ENCODE measurements at regions not wholly inside any gene's neighbourhood (a gene's known extent, or its start where the extent isn't known, plus 50 kb on each side); places are given as distances from the start of the nearest gene placed in this dataset.
A peak's percentile ranks its signal among the peaks of the same experiment; 100 is the strongest.

DNA sequence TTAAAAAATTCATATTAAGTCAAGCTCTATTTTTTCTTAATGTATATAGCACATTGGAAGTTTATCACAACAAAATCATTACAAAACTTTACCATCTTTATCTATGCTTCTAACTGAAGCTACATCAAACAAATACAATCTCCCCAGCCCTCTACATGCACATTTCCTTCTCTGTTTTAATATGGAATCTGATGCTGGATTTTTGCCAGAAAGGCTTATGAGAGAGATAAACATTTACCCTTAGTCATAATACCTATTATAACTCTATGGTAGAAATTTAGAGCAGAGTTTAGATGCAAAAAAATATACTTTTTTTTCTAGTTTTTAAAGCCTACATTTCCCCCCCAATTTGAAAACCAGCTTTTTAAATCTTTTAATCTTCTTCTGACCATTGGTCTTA, 1198.6 kb downstream of the GATA3 start:
- BruUV-seq (replicated peaks), result no TSS peak
- H3K4me1 ChIP-seq (ENCODE audit: control insufficient read depth, insufficient read depth, low read length), result no peaks in the 10 kb centered on the region
- no peak overlapping the region for H4K8ac ChIP-seq (ENCODE audit: low read depth in 2 of 2, low read length in 2 of 2)
- no peak overlapping the region for H2AK9ac ChIP-seq (replicated peaks; ENCODE audit: low read depth, low read length, poor library complexity)
- no peak overlapping the region for H2BK120ac ChIP-seq (ENCODE audit: low read depth, low read length)
- H4K20me1 ChIP-seq (ENCODE audit: insufficient read depth, low read length), result no peaks in the 10 kb centered on the region
- no peak overlapping the region for H3K56ac ChIP-seq (ENCODE audit: extremely low read depth, insufficient read depth, low read length)
- H3K4me3 ChIP-seq (ENCODE audit: insufficient read depth, low read depth, low read length), result no peak overlapping the region
- TF ChIP-seq NFE2L2 (IDR thresholded peaks at IDR 0.05; ENCODE audit: low read depth, low read length) (no peak), SMC3 (IDR thresholded peaks at IDR 0.05; ENCODE audit: low read depth, low read length) (no peak), BHLHE40 (IDR thresholded peaks at IDR 0.05; ENCODE audit: low read depth, low read length) (no peak), RFX5 (IDR thresholded peaks at IDR 0.05; ENCODE audit: low read depth, low read length) (no peak)
- no peaks in the 10 kb centered on the region for H3K36me3 ChIP-seq (ENCODE audit: control insufficient read depth, insufficient read depth, low read length)
- ATAC-seq (ENCODE audit: low read depth), result no peak
- H3K9me3 ChIP-seq (ENCODE audit: control insufficient read depth, insufficient read depth, low read length), result no peaks in the 10 kb centered on the region
- DNase-seq, result peak; percentile 28
- no peak overlapping the region for H3K23ac ChIP-seq (ENCODE audit: low read depth, low read length)
- H2BK20ac ChIP-seq (ENCODE audit: low read depth, low read length), result no peak overlapping the region
- no peak overlapping the region for H3K27ac ChIP-seq (ENCODE audit: insufficient read depth, low read length)
- H4K91ac ChIP-seq (ENCODE audit: insufficient read depth, low read depth, low read length), result no peak overlapping the region
- H4K5ac ChIP-seq (ENCODE audit: low read depth, low read length), result no peak overlapping the region
- no peak overlapping the region for H3K9ac ChIP-seq (ENCODE audit: low read depth, low read length)
- dilution Hi-C loops (cut with HindIII; ENCODE audit: low sequenced_read_pairs, unreplicated experiment) (no loop called here), intact Hi-C loops (cut with micrococcal nuclease) (no loop called here), in situ Hi-C loops (cut with MboI; ENCODE audit: low sequenced_read_pairs) (no loop called here)
- no peak overlapping the region for H2BK15ac ChIP-seq (ENCODE audit: low read depth, low read length)
- no peak overlapping the region for H2AK5ac ChIP-seq (ENCODE audit: low read depth, low read length)
- ChIA-PET POLR2A (ENCODE audit: unreplicated experiment) (no interaction called here), CTCF (no interaction called here)
- no peak overlapping the region for H2AFZ ChIP-seq (replicated peaks; ENCODE audit: low read length, poor library complexity)
- no peak overlapping the region for H3K14ac ChIP-seq (replicated peaks; ENCODE audit: low read depth, low read length)
- H3K79me1 ChIP-seq (ENCODE audit: low read depth in 1 of 2, low read length in 2 of 2), result no peaks in the 10 kb centered on the region
- H3K27me3 ChIP-seq (ENCODE audit: control insufficient read depth, insufficient read depth, low read length), result no peaks in the 10 kb centered on the region
- no peak overlapping the region for H3K4ac ChIP-seq (ENCODE audit: low read depth, low read length)
- no peak overlapping the region for H2BK5ac ChIP-seq (ENCODE audit: low read depth, low read length, poor library complexity, severe bottlenecking)
- H3K18ac ChIP-seq (ENCODE audit: low read depth, low read length), result no peak overlapping the region
- no peak overlapping the region for H3K4me2 ChIP-seq (ENCODE audit: low read depth, low read length)
- no peaks in the 10 kb centered on the region for H3K9me1 ChIP-seq (ENCODE audit: insufficient read depth, low read length)

Measured in IMR-90 (cell line).